GM12864 (cell line): ENCODE measurements at regions not wholly inside any gene's neighbourhood (a gene's known extent, or its start where the extent isn't known, plus 50 kb on each side); places are given as distances from the start of the nearest gene placed in this dataset.

Source experiments
- DNase-seq: peaks from one replicate; pipeline ENCODE4 v3.0.0-alpha.2; 2011; ENCODE audit warnings: low read depth
- H3K4me3 ChIP-seq: 2 replicates; pipeline ENCODE4 v1.5.1; 2011; ENCODE audit warnings: mild to moderate bottlenecking, low read depth, low read length, control low read depth
- CTCF ChIP-seq: IDR thresholded peaks from 2 replicates; pipeline ENCODE4 v1.5.1; 2011; ENCODE audit warnings: low read depth, mild to moderate bottlenecking, moderate library complexity, low read length, control low read depth, inconsistent platforms; ENCODE audit errors: missing control alignments

DNA sequence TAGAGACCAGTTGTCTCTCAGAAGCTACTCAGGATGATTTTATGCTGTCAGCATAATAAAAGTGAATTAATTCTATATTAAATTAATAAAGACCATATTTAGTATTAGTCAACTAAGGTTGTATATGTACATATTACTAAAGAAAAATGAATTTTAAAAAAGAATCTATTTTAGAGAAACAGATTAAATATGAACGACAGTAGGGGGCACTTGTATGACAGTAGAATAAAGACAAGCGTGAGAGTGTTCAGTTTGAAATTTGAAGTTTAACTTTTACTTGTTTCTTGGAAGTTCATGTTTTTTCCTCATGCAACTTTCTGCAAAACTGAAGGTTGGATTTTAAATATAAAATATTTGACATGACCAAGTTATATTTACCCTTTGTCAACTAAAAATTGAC is 67.9 kb upstream of the MACF1 start:
- H3K4me3 ChIP-seq: no peak overlapping the region
- DNase-seq: no peak
- TF ChIP-seq CTCF: no peak

DNA sequence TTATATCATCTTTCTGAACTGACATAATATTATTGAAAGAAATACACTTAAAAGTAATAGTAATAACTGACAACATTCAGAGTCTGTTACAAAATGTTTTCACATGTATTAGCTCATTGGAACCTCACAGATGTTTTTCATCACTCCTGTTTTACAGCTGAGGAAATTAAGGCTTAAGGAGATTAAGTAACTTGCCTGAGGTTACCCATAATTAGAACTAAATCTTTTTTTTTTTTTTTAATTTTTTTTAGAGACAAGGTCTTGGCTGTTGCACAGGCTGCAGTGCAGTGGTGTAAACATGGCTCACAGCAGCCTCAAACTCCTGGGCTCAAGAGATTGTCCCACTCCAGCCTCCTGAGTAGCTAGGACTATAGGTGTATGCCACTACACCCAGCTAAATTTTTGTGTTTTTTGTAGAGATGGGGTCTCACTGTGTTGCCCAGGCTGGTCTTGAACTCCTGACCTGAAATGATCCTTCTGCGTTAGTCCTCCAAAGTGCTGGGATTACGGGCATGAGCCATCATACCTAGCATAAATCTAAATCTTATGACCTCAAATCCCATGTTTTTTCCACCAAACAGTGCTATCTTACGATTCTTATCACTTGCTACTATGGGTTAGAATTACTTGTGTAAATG is 64.7 kb upstream of the MACF1 start:
- H3K4me3 ChIP-seq: no peak overlapping the region
- TF ChIP-seq CTCF: no peak
- no peak for DNase-seq

GRCh38 chr1:39141925-39142324 is 62.6 kb upstream of the MACF1 start:
- no peak overlapping the region for H3K4me3 ChIP-seq
- DNase-seq: no peak

DNA sequence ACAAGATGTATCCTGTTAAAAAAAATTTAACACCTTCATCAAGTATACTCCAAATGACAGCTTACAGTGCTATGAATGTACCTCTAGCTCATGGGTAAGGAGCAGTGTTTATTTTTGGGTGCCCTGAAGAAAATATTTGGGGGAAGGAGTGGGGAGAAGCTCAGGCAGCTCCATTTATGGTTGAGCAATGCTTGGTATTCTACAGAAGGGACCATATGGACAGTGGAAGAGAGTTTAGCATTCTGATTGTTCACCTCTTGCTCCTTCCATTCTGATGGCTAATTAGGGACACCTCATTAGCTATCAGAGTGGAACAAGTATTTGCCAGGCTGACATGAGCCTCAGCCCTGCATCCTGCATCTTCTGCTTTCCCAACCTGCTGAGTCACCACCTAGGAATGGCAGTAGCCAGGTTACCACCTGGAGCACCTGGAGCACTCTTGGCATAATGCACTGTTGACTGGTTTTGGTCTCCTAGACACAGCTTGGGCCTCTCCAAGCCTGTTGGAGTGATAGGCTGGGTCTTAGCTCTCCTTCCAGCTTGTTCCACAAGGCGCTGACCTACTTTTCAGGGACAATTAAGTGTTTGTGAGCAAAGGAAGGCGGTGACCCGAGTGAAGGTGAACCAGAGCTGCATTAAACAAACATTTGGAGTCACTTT is 62.0 kb upstream of the MACF1 start:
- H3K4me3 ChIP-seq: no peak overlapping the region
- no peak for TF ChIP-seq CTCF
- DNase-seq: no peak

More at GRCh38 chr1:39141925-39142324, 62.6 kb upstream of the MACF1 start:
- no peak for TF ChIP-seq CTCF

DNA sequence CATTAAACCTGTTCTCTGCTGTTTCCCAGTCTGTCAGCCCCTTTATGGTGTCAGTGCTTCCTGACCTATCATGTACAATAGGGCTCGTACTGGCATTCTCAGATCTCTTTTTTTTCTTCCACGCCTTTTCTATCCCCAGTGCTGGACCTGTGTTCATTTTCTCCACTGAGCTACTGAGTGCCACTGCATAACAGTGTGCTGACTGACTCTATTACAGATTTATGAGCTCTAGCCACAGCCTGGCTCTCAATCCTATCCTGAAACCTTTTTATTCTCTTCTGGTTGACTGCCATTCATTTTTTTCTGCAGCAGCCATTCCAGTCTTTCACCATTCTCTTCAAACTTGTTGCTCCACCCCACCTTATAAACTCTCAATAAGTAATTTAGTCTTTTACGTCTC is 59.6 kb upstream of the MACF1 start:
- H3K4me3 ChIP-seq: no peak overlapping the region
- TF ChIP-seq CTCF: no peak
- DNase-seq: no peak

- H3K4me3 ChIP-seq: no peak overlapping the region
- TF ChIP-seq CTCF: no peak
- DNase-seq: no peak
These were observed 59.0 kb upstream of the MACF1 start for GRCh38 chr1:39145331-39145965.
